Mammary epithelial cell (primary cell): ENCODE measurements at regions not wholly inside any gene's neighbourhood (a gene's known extent, or its start where the extent isn't known, plus 50 kb on each side); places are given as distances from the start of the nearest gene placed in this dataset.

Source experiments
- EZH2 ChIP-seq: IDR thresholded peaks from 2 replicates; pipeline ENCODE4 v1.6.1; 2012; ENCODE audit warnings: low read length, inconsistent platforms, borderline replicate concordance
- TF ChIP-seq, protein P1 (sequence below), 2 donors: IDR thresholded peaks in 1 of 2; conservative IDR thresholded peaks in 1 of 2; 2 replicates each; pipeline ENCODE4 v1.5.1; 2011 to 2012; ENCODE audit warnings: inconsistent platforms in 2 of 2, low read length in 2 of 2, mild to moderate bottlenecking in 2 of 2, control low read depth in 1 of 2, low read depth in 1 of 2; ENCODE audit not compliant: insufficient read depth in 1 of 2; ENCODE audit errors: extremely low read depth in 1 of 2

DNA sequence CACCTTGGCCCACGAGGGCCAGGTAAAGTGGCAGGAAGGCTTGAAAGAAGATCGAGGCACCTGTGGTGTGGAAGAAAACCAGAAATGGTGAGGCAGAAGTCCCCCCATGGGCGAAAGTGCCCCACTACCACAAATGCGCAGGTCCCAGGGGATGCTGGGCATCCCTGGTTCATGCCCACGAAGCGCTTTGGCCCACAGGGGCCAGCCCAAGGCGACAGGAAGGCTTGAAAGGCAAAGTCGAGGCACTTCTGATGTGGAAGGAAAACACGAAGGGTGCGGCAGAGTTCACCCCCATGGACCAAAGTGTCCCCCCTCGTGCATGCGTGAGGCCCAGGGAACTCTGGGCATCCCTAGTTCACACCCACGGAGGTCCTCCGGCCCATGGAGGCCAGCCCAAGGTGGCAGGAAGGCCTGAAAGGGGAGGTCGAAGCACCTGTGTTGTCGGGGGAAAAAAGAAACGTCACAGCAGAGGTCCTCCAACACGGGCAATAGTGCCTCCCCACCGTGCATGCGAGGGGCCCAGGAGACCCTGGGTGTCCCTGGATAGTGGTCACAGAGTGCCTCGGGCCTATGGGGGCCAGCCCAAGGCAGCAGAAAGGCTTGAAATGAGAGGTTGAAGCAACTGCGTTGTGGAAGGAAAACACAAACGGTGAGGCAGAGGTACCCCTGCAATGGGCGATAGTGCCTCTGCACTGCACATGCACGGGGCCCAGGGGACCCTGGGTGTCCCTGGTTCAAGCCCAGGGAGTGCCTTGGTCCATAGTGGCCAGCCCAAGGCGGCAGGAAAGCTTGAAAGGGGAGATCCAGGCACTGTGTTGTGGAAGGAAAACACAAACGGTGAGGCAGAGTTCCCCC is 373.9 kb downstream of the ALG10 start:
- TF ChIP-seq, protein P1, sequence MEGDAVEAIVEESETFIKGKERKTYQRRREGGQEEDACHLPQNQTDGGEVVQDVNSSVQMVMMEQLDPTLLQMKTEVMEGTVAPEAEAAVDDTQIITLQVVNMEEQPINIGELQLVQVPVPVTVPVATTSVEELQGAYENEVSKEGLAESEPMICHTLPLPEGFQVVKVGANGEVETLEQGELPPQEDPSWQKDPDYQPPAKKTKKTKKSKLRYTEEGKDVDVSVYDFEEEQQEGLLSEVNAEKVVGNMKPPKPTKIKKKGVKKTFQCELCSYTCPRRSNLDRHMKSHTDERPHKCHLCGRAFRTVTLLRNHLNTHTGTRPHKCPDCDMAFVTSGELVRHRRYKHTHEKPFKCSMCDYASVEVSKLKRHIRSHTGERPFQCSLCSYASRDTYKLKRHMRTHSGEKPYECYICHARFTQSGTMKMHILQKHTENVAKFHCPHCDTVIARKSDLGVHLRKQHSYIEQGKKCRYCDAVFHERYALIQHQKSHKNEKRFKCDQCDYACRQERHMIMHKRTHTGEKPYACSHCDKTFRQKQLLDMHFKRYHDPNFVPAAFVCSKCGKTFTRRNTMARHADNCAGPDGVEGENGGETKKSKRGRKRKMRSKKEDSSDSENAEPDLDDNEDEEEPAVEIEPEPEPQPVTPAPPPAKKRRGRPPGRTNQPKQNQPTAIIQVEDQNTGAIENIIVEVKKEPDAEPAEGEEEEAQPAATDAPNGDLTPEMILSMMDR (conservative IDR thresholded peaks at IDR 0.05 in 1 of 2, IDR thresholded peaks at IDR 0.05 in 1 of 2; ENCODE audit: extremely low read depth in 1 of 2, insufficient read depth in 1 of 2, low read depth in 1 of 2, low read length in 2 of 2): no peak
- no peak for TF ChIP-seq EZH2
